Calu3 (cell line): ENCODE measurements at regions not wholly inside any gene's neighbourhood (a gene's known extent, or its start where the extent isn't known, plus 50 kb on each side); places are given as distances from the start of the nearest gene placed in this dataset.
A peak's percentile ranks its signal among the peaks of the same experiment; 100 is the strongest.

ENCODE experiments used
- BruUV-seq: library from RNA; stranded (reverse); fragments of 400-500 nt; replicated peaks from 2 replicates; lab custom pipeline; 2021; lab: Mats Ljungman, UMichigan
- CTCF ChIA-PET: fragments of 300-600 bp; sonication (Branson Sonifier 250); formaldehyde crosslinking; loops from one replicate; lab custom pipeline; 2022; ENCODE audit warnings: antibody characterized with exemption; lab: Charles Lee
- DNase-seq: peaks from one replicate; pipeline ENCODE4 v3.0.0; 2022
- H3K27ac Mint-ChIP-seq: one replicate; pipeline ENCODE4 v1.8.0; 2022; ENCODE audit warnings: mixed read lengths; ENCODE audit not compliant: unreplicated experiment
- H3K27me3 Mint-ChIP-seq: one replicate; pipeline ENCODE4 v1.8.0; 2022; ENCODE audit warnings: mixed read lengths; ENCODE audit not compliant: unreplicated experiment
- H3K36me3 Mint-ChIP-seq: one replicate; pipeline ENCODE4 v1.8.0; 2022; ENCODE audit warnings: mild to moderate bottlenecking, moderate library complexity, mixed read lengths; ENCODE audit not compliant: insufficient read depth, unreplicated experiment
- H3K4me1 Mint-ChIP-seq: one replicate; pipeline ENCODE4 v1.8.0; 2022; ENCODE audit warnings: mild to moderate bottlenecking, low read depth, mixed read lengths; ENCODE audit not compliant: unreplicated experiment
- H3K4me3 Mint-ChIP-seq: one replicate; pipeline ENCODE4 v1.8.0; 2022; ENCODE audit warnings: mild to moderate bottlenecking, low read depth, moderate library complexity, mixed read lengths; ENCODE audit not compliant: unreplicated experiment
- H3K9me3 Mint-ChIP-seq: one replicate; pipeline ENCODE4 v1.8.0; 2022; ENCODE audit warnings: low read depth, mixed read lengths; ENCODE audit not compliant: unreplicated experiment
- CTCF ChIP-seq: fragments of 200-600 bp; IDR thresholded peaks from one replicate; pipeline ENCODE4 v1.8.0; 2022; ENCODE audit warnings: antibody characterized with exemption; ENCODE audit not compliant: unreplicated experiment
- intact Hi-C: fragments of 100-400 bp; cut with micrococcal nuclease; formaldehyde crosslinking; loops from one replicate; pipeline ENCODE4 v1.10.0; 2022; ENCODE audit not compliant: unreplicated experiment

- intact Hi-C loops: loop anchor here (5.0 to 10.0 kb wide), 5 partner anchors 262 to 1477 kb away; no protein-coding TSS in a partner anchor
- no peak for DNase-seq
- BruUV-seq: no TSS peak
- Mint-ChIP-seq H3K9me3 (no peaks in the 10 kb centered on the region), H3K36me3 (no peaks in the 10 kb centered on the region), H3K27ac (no peak overlapping the region), H3K4me3 (no peak overlapping the region), H3K27me3 (no peaks in the 10 kb centered on the region), H3K4me1 (peaks cover 7% of the 10 kb centered on the region)
- no peak for TF ChIP-seq CTCF
- CTCF ChIA-PET: no interaction called here
Observed at GRCh38 chr3:163039636-163040035, 1543.0 kb downstream of the OTOL1 start.

GRCh38 chr3:163043074-163043473 is 1546.5 kb downstream of the OTOL1 start:
- peak; percentile 23 for DNase-seq

GRCh38 chr3:163045945-163046344 is 1549.3 kb downstream of the OTOL1 start:
- Mint-ChIP-seq H3K4me3 (no peak overlapping the region), H3K4me1 (no peaks in the 10 kb centered on the region), H3K9me3 (no peaks in the 10 kb centered on the region), H3K27ac (no peak overlapping the region), H3K27me3 (no peaks in the 10 kb centered on the region), H3K36me3 (no peaks in the 10 kb centered on the region)
- no peak for DNase-seq
- no peak for TF ChIP-seq CTCF
- intact Hi-C loops: no loop called here
- CTCF ChIA-PET: no interaction called here
- BruUV-seq: no TSS peak

More at GRCh38 chr3:163043074-163043473, 1546.5 kb downstream of the OTOL1 start:
- Mint-ChIP-seq H3K27me3 (no peaks in the 10 kb centered on the region), H3K9me3 (no peaks in the 10 kb centered on the region), H3K4me1 (no peaks in the 10 kb centered on the region), H3K36me3 (no peaks in the 10 kb centered on the region), H3K27ac (no peak overlapping the region), H3K4me3 (no peak overlapping the region)
- CTCF ChIA-PET: no interaction called here
- intact Hi-C loops: loop anchor here (5.0 kb wide), 2 partner anchors 266 to 1191 kb away; no protein-coding TSS in a partner anchor
- TF ChIP-seq CTCF: peak; percentile 60
- BruUV-seq: no TSS peak

GRCh38 chr3:163048881-163049280 is 1552.3 kb downstream of the OTOL1 start:
- H3K27me3 Mint-ChIP-seq: no peaks in the 10 kb centered on the region
- H3K4me3 Mint-ChIP-seq: no peak overlapping the region
- H3K4me1 Mint-ChIP-seq: no peaks in the 10 kb centered on the region
- H3K27ac Mint-ChIP-seq: no peak overlapping the region
- no peak for TF ChIP-seq CTCF
- no peak for DNase-seq
- intact Hi-C loops: no loop called here
- no peaks in the 10 kb centered on the region for H3K36me3 Mint-ChIP-seq
- CTCF ChIA-PET: no interaction called here
- no TSS peak for BruUV-seq
- no peaks in the 10 kb centered on the region for H3K9me3 Mint-ChIP-seq
